ENCODE measurements at regions not wholly inside any gene's neighbourhood (a gene's known extent, or its start where the extent isn't known, plus 50 kb on each side); places are given as distances from the start of the nearest gene placed in this dataset.

GRCh38 chr3:77868725-77869124, 828.8 kb downstream of the ROBO2 start:
- no peak for DNase-seq

- DNase-seq = no peak
Observed at GRCh38 chr3:77869423-77869822, 829.5 kb downstream of the ROBO2 start.

GRCh38 chr3:77871436-77871835, 831.5 kb downstream of the ROBO2 start:
- DNase-seq = no peak

GRCh38 chr3:77873598-77873997, 833.7 kb downstream of the ROBO2 start:
- DNase-seq = no peak

- peak; percentile 49 for DNase-seq
Observed at GRCh38 chr3:77885381-77885780, 845.5 kb downstream of the ROBO2 start.

GRCh38 chr3:77887611-77888010, 847.7 kb downstream of the ROBO2 start:
- peak; percentile 49 for DNase-seq

- DNase-seq = no peak
Observed at GRCh38 chr3:77889616-77890015, 849.7 kb downstream of the ROBO2 start.

GRCh38 chr3:77898621-77899020, 858.7 kb downstream of the ROBO2 start:
- no peak for DNase-seq

GRCh38 chr3:77902675-77903074, 862.8 kb downstream of the ROBO2 start:
- no peak for DNase-seq

- DNase-seq = peak; percentile 8
Observed at GRCh38 chr3:77906102-77906709, 866.3 kb downstream of the ROBO2 start.

- no peak for DNase-seq
Observed at GRCh38 chr3:77913524-77914174, 873.8 kb downstream of the ROBO2 start.

- DNase-seq = no peak
Observed at GRCh38 chr3:77915336-77915735, 875.4 kb downstream of the ROBO2 start.

GRCh38 chr3:77917225-77917624, 877.3 kb downstream of the ROBO2 start:
- no peak for DNase-seq

GRCh38 chr3:77919244-77919643, 879.3 kb downstream of the ROBO2 start:
- no peak for DNase-seq

GRCh38 chr3:77931255-77932009, 891.5 kb downstream of the ROBO2 start:
- DNase-seq = peak; percentile 12

- no peak for DNase-seq
Observed at GRCh38 chr3:77932926-77933325, 893.0 kb downstream of the ROBO2 start.

GRCh38 chr3:77933926-77934325, 894.0 kb downstream of the ROBO2 start:
- DNase-seq = peak; percentile 13

- DNase-seq = no peak
Observed at GRCh38 chr3:77935418-77935817, 895.5 kb downstream of the ROBO2 start.

- DNase-seq = no peak
Observed at GRCh38 chr3:77939726-77940125, 899.8 kb downstream of the ROBO2 start.

- no peak for DNase-seq
Observed at GRCh38 chr3:77943598-77943997, 903.7 kb downstream of the ROBO2 start.

- DNase-seq = no peak
Observed at GRCh38 chr3:77945320-77945719, 905.4 kb downstream of the ROBO2 start.

- no peak for DNase-seq
Observed at GRCh38 chr3:77947671-77948070, 907.8 kb downstream of the ROBO2 start.

GRCh38 chr3:77967621-77968020, 927.7 kb downstream of the ROBO2 start:
- DNase-seq = no peak

GRCh38 chr3:77976079-77976478, 936.2 kb downstream of the ROBO2 start:
- no peak for DNase-seq
